Immature natural killer cell (primary cell): ENCODE measurements at regions not wholly inside any gene's neighbourhood (a gene's known extent, or its start where the extent isn't known, plus 50 kb on each side); places are given as distances from the start of the nearest gene placed in this dataset.

Experiments used
- DNase-seq, 3 donors: peaks; one replicate each; pipeline ENCODE4 v3.0.0; 2022; ENCODE audit warnings: mixed read lengths in 1 of 3
- H3K27ac Mint-ChIP-seq, 6 donors: one replicate each; pipeline ENCODE4 v1.8.0; 2020; ENCODE audit warnings: mixed read lengths in 6 of 6, mild to moderate bottlenecking in 5 of 6, inconsistent platforms in 4 of 6, moderate library complexity in 3 of 6
- H3K27me3 Mint-ChIP-seq, 3 donors: one replicate each; pipeline ENCODE4 v1.8.0; 2020 to 2021; ENCODE audit warnings: low read depth in 3 of 3, mild to moderate bottlenecking in 3 of 3, mixed read lengths in 3 of 3, moderate library complexity in 3 of 3, inconsistent platforms in 1 of 3
- H3K36me3 Mint-ChIP-seq, 3 donors: one replicate each; pipeline ENCODE4 v1.8.0; 2020; ENCODE audit warnings: mixed read lengths in 3 of 3, inconsistent platforms in 2 of 3, mild to moderate bottlenecking in 2 of 3
- H3K4me1 Mint-ChIP-seq, 2 donors: one replicate each; pipeline ENCODE4 v1.8.0; 2020; ENCODE audit warnings: inconsistent platforms in 2 of 2, mild to moderate bottlenecking in 2 of 2, mixed read lengths in 2 of 2, moderate library complexity in 1 of 2
- H3K4me3 Mint-ChIP-seq, 5 donors: one replicate each; pipeline ENCODE4 v1.8.0; 2020; ENCODE audit warnings: mild to moderate bottlenecking in 5 of 5, mixed read lengths in 5 of 5, inconsistent platforms in 3 of 5, moderate library complexity in 3 of 5
- H3K9me3 Mint-ChIP-seq, 6 donors: one replicate each; pipeline ENCODE4 v1.8.0; 2020; ENCODE audit warnings: mild to moderate bottlenecking in 6 of 6, mixed read lengths in 6 of 6, inconsistent platforms in 4 of 6, moderate library complexity in 3 of 6

DNA sequence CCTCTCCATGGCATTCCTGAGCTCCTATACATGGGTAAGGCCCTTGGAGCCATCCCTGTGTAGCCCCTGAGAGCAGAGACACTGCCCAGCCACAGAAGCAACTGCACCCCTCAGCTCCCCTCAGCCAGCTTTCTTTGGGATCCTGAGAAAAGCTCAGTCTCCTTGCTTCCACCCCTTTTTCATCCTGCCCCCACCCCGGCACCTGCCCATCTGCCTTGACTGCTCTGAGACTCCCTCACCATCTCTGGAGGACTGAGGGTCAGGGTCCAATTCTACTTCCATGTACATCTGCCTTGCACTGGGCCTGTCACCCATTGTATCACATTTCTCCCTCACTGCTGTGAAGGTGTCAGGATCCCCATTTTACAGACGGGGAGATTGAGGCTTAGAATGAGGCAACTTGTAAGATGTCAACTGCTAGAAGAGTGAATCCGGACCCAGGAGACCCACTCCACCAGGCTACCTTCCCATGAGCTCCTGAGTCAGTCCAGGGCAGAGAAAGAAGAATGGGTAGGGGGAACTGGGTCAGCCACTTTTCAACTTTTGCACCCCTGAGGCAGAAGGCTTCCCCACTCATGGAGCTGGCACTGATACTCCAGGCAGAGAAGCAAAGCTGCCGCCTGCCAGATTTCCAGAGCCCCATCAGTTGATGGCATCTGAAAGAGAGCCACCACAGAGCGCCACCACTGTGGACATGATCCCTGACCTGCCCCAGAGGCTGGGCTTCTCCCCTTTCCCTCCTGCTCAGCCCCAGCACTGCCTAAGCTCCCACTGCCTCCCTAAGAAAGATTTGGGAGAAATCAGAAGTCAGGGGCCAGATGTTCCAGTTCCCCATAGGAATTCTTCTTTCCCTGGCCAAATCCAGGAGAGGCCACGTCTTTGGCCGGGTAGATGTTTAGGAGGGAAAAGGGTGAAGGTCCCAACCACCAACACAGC is 135.4 kb downstream of the TMEM132E start:
- DNase-seq = no peak
- Mint-ChIP-seq H3K27ac (no peak overlapping the region), H3K36me3 (no peaks in the 10 kb centered on the region), H3K4me1 (no peaks in the 10 kb centered on the region), H3K9me3 (no peaks in the 10 kb centered on the region), H3K4me3 (no peak overlapping the region), H3K27me3 (peaks cover 4 to 7% (median 7%) of the 10 kb centered on the region in 3 donors)

- no peaks in the 10 kb centered on the region for H3K36me3 Mint-ChIP-seq
- peaks cover 3 to 7% (median 5%) of the 10 kb centered on the region in 3 donors for H3K27me3 Mint-ChIP-seq
- no peak for DNase-seq
- no peak overlapping the region for H3K4me3 Mint-ChIP-seq
- H3K27ac Mint-ChIP-seq = no peak overlapping the region
- H3K9me3 Mint-ChIP-seq = no peaks in the 10 kb centered on the region
- no peaks in the 10 kb centered on the region for H3K4me1 Mint-ChIP-seq
Observed at GRCh38 chr17:34713687-34714086, 134.3 kb downstream of the TMEM132E start.

GRCh38 chr17:34712481-34713195 is 133.3 kb downstream of the TMEM132E start:
- no peaks in the 10 kb centered on the region for H3K9me3 Mint-ChIP-seq
- no peak overlapping the region for H3K4me3 Mint-ChIP-seq
- DNase-seq = no peak
- no peak overlapping the region for H3K27ac Mint-ChIP-seq
- H3K4me1 Mint-ChIP-seq = no peaks in the 10 kb centered on the region
- no peaks in the 10 kb centered on the region for H3K36me3 Mint-ChIP-seq
- H3K27me3 Mint-ChIP-seq = peaks cover 3 to 7% (median 5%) of the 10 kb centered on the region in 3 donors

DNA sequence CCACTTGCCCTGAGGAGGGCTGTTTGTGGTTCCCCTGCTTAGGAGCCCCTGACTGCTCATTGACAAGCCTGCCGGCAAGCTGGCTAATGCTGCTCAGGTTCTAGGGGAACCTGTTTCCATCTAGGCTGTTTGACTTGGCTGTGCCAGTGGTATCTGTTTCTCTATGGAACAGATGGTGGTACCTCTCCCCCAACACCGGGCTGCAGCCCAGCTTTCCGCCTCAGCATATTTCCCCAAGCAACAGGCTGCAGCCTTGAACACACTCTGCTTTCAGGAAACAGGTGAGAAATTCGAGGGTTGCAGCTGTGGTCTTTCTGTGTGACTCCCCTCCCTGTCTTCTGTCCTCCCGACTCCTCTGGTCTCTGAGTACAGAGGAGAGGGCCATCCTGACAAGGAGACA is 132.3 kb downstream of the TMEM132E start:
- peaks cover 3 to 9% (median 6%) of the 10 kb centered on the region in 3 donors for H3K27me3 Mint-ChIP-seq
- H3K4me3 Mint-ChIP-seq = no peak overlapping the region
- H3K4me1 Mint-ChIP-seq = no peaks in the 10 kb centered on the region
- DNase-seq = no peak
- no peak overlapping the region for H3K27ac Mint-ChIP-seq
- no peaks in the 10 kb centered on the region for H3K36me3 Mint-ChIP-seq
- H3K9me3 Mint-ChIP-seq = no peaks in the 10 kb centered on the region

GRCh38 chr17:34710226-34710625 is 130.8 kb downstream of the TMEM132E start:
- peaks cover 3 to 13% (median 5%) of the 10 kb centered on the region in 3 donors for H3K27me3 Mint-ChIP-seq
- no peaks in the 10 kb centered on the region for H3K4me1 Mint-ChIP-seq
- H3K9me3 Mint-ChIP-seq = peaks cover 0 to 2% (median 0%) of the 10 kb centered on the region in 6 donors
- H3K36me3 Mint-ChIP-seq = no peaks in the 10 kb centered on the region
- no peak for DNase-seq
- no peak overlapping the region for H3K27ac Mint-ChIP-seq
- H3K4me3 Mint-ChIP-seq = no peak overlapping the region

- DNase-seq = no peak
- Mint-ChIP-seq H3K9me3 (peaks cover 0 to 2% (median 0%) of the 10 kb centered on the region in 6 donors), H3K4me1 (no peaks in the 10 kb centered on the region), H3K36me3 (no peaks in the 10 kb centered on the region), H3K4me3 (no peak overlapping the region), H3K27ac (no peak overlapping the region), H3K27me3 (peaks cover 4 to 8% (median 7%) of the 10 kb centered on the region in 3 donors)
Observed at GRCh38 chr17:34709158-34709754, 129.9 kb downstream of the TMEM132E start.

DNA sequence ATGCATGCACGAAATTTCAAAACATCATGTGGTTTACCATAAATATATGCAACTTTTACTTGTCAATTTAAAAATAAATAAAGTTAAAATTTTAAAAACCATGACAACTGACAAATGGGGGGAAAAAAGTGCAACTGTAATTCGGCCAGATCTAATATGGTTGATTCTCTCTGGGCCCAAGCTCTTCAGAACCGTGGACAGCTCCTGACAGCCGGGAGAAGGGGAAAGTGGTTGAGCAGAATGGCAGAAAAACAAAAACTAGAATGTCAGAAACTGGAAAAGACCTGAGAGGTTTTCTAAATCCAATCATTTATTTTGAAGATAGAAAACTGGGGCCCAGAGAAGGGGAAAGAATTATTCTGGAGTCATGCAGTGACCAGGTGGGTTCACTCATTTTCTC is 126.6 kb downstream of the TMEM132E start:
- no peak for DNase-seq
- Mint-ChIP-seq H3K27ac (no peak overlapping the region), H3K4me1 (no peaks in the 10 kb centered on the region), H3K36me3 (no peaks in the 10 kb centered on the region), H3K27me3 (peaks cover 4 to 8% (median 7%) of the 10 kb centered on the region in 3 donors), H3K4me3 (no peak overlapping the region), H3K9me3 (peaks cover 0 to 2% (median 0%) of the 10 kb centered on the region in 6 donors)

DNA sequence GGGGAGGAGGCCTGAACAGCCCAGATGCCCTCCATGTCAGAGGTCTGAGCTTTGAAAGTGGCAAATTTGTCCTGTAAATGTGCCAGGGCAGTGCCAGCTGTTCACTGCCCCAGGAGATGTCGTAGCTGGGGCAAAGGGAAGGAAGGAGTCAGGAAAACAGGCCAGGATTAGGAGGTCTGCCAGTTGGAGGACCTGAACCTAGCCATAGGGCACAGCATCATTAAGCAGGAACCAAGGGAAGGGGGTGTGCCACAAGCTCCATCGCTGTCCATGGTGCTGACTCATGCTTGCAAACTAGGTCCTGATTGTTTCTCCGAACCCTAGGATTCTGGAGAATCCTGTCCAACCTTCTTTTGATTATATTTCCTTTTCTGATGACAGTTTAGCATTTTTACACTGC is 124.2 kb downstream of the TMEM132E start:
- H3K4me3 Mint-ChIP-seq = no peak overlapping the region
- H3K27me3 Mint-ChIP-seq = peaks cover 4 to 14% (median 11%) of the 10 kb centered on the region in 3 donors
- no peaks in the 10 kb centered on the region for H3K36me3 Mint-ChIP-seq
- peaks cover 0 to 2% (median 0%) of the 10 kb centered on the region in 6 donors for H3K9me3 Mint-ChIP-seq
- DNase-seq = peak in 1 of 3 donors; percentile 3
- H3K27ac Mint-ChIP-seq = no peak overlapping the region
- H3K4me1 Mint-ChIP-seq = no peaks in the 10 kb centered on the region

DNA sequence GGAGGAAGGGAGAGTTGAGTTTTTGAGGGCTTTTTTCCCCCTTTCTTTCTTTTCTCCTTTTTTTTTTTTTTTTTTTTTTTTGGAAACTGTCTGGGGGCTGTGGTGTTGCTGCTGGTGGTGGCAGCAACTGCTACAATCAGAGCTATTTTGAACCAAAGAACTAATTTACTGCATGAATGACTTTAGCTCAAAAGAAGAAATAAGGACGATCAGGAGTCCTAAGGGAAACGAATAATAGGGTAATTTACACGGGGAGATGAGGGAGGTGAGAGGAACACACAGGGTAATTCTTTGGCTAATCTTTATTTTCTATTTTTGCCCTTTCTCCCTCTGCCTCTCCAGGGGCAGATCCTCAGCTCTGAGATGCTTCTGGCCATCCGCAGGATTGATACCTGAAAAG is 119.8 kb downstream of the TMEM132E start:
- no peak for DNase-seq
- Mint-ChIP-seq H3K4me3 (no peak overlapping the region), H3K36me3 (no peaks in the 10 kb centered on the region), H3K27me3 (peaks cover 2 to 13% (median 3%) of the 10 kb centered on the region in 3 donors), H3K9me3 (no peaks in the 10 kb centered on the region), H3K4me1 (no peaks in the 10 kb centered on the region), H3K27ac (no peak overlapping the region)

GRCh38 chr17:34692920-34693319 is 113.5 kb downstream of the TMEM132E start:
- no peaks in the 10 kb centered on the region for H3K36me3 Mint-ChIP-seq
- no peak for DNase-seq
- no peak overlapping the region for H3K27ac Mint-ChIP-seq
- peaks cover 6 to 7% (median 7%) of the 10 kb centered on the region in 3 donors for H3K27me3 Mint-ChIP-seq
- no peak overlapping the region for H3K4me3 Mint-ChIP-seq
- peaks cover 0 to 10% (median 3%) of the 10 kb centered on the region in 6 donors for H3K9me3 Mint-ChIP-seq
- no peaks in the 10 kb centered on the region for H3K4me1 Mint-ChIP-seq
